Endothelial cell of umbilical vein (primary cell): ENCODE measurements at regions not wholly inside any gene's neighbourhood (a gene's known extent, or its start where the extent isn't known, plus 50 kb on each side); places are given as distances from the start of the nearest gene placed in this dataset.

Source experiments
- BruUV-seq: library from RNA; stranded (reverse); fragments of 400-500 nt; replicated peaks from 2 replicates; lab custom pipeline; 2021; lab: Mats Ljungman, UMichigan
- CTCF ChIA-PET: fragments of 300-600, 350-600 bp; sonication (Branson Sonifier 250); formaldehyde crosslinking; loops from one replicate; lab custom pipeline; 2021; ENCODE audit warnings: antibody characterized with exemption, inconsistent platforms; lab: Charles Lee
- POLR2A ChIA-PET: fragments of 300-600, 350-600 bp; sonication (Branson Sonifier 250); formaldehyde crosslinking; loops from one replicate; lab custom pipeline; 2021; ENCODE audit warnings: antibody characterized with exemption, inconsistent platforms; lab: Charles Lee
- DNase-seq: peaks from one replicate; pipeline ENCODE4 v3.0.0-alpha.2; 2011; ENCODE audit warnings: low read depth, low spot score
- FAIRE-seq: peaks from 2 replicates; lab custom pipeline; 2011; peaks lifted over from hg19 to GRCh38; lab: Jason Lieb, UNC
- H2AFZ ChIP-seq: 2 replicates; pipeline ENCODE4 v1.6.0; 2012; ENCODE audit warnings: low read depth, low read length, control low read depth, inconsistent platforms
- H3K27ac ChIP-seq: 2 replicates; pipeline ENCODE4 v1.5.1; 2011; ENCODE audit warnings: low read depth, mild to moderate bottlenecking, control low read depth, low read length, moderate library complexity; ENCODE audit not compliant: insufficient read depth
- H3K27me3 ChIP-seq, 2 experiments: 2 replicates each; pipeline versions ENCODE4 v1.6.0 to v1.6.1; 2011; ENCODE audit warnings: low read length in 2 of 2, mixed read lengths in 1 of 2; ENCODE audit not compliant: control insufficient read depth in 2 of 2, insufficient read depth in 2 of 2
- H3K36me3 ChIP-seq, 2 experiments: 2 replicates in 1 of 2; 3 replicates in 1 of 2; pipeline ENCODE4 v1.5.1; 2011; ENCODE audit warnings: low read length in 2 of 2, mild to moderate bottlenecking in 1 of 2, moderate library complexity in 1 of 2; ENCODE audit not compliant: control insufficient read depth in 2 of 2, insufficient read depth in 2 of 2; ENCODE audit errors: extremely low read depth in 1 of 2
- H3K4me1 ChIP-seq: 3 replicates; pipeline ENCODE4 v1.5.1; 2011; ENCODE audit warnings: mild to moderate bottlenecking, low read length; ENCODE audit not compliant: control insufficient read depth, insufficient read depth; ENCODE audit errors: extremely low read depth
- H3K4me2 ChIP-seq: 2 replicates; pipeline ENCODE4 v1.6.1; 2011; ENCODE audit warnings: low read length, control low read depth, mixed read lengths; ENCODE audit not compliant: insufficient read depth
- H3K4me3 ChIP-seq, 3 experiments: fragments of 200-600 bp in 1 of 3; sonication (generic), shearing (Covaris generic) in 1 of 3; replicated peaks in 1 of 3; 2 replicates each; pipeline ENCODE4 v1.5.1; 2011 to 2016; ENCODE audit warnings: control low read depth in 3 of 3, low read length in 3 of 3, mild to moderate bottlenecking in 2 of 3, inconsistent platforms in 1 of 3, low read depth in 1 of 3, moderate library complexity in 1 of 3; ENCODE audit not compliant: insufficient read depth in 1 of 3
- H3K79me2 ChIP-seq: 2 replicates; pipeline ENCODE4 v1.6.0; 2012; ENCODE audit warnings: low read length, inconsistent platforms; ENCODE audit not compliant: control insufficient read depth, insufficient read depth
- H3K9ac ChIP-seq: replicated peaks from 2 replicates; pipeline ENCODE3; 2011; ENCODE audit warnings: low read length, control low read depth; ENCODE audit not compliant: insufficient read depth; ENCODE audit errors: extremely low read depth
- H3K9me1 ChIP-seq: replicated peaks from 3 replicates; pipeline ENCODE4 v1.6.0; 2011; ENCODE audit warnings: mild to moderate bottlenecking, low read length; ENCODE audit not compliant: control insufficient read depth, insufficient read depth; ENCODE audit errors: extremely low read depth
- H3K9me3 ChIP-seq: replicated peaks from 2 replicates; pipeline ENCODE4 v1.5.1; 2012; ENCODE audit warnings: low read length, inconsistent platforms; ENCODE audit not compliant: control insufficient read depth, insufficient read depth
- H4K20me1 ChIP-seq: replicated peaks from 2 replicates; pipeline ENCODE3; 2011; ENCODE audit warnings: mild to moderate bottlenecking, low read length; ENCODE audit not compliant: control insufficient read depth, insufficient read depth; ENCODE audit errors: extremely low read depth
- EZH2 ChIP-seq: IDR thresholded peaks from 2 replicates; pipeline ENCODE4 v1.6.1; 2012; ENCODE audit warnings: borderline replicate concordance, low read depth, mild to moderate bottlenecking, moderate library complexity, low read length, inconsistent platforms; ENCODE audit not compliant: severe bottlenecking
- FOS ChIP-seq: IDR thresholded peaks from 2 replicates; pipeline ENCODE4 v1.6.1; 2011; ENCODE audit warnings: mild to moderate bottlenecking, low read length, moderate library complexity, borderline replicate concordance; ENCODE audit not compliant: insufficient read depth
- GATA2 ChIP-seq: IDR thresholded peaks from 2 replicates; pipeline ENCODE4 v1.7.0; 2011; ENCODE audit warnings: low read depth, mild to moderate bottlenecking, moderate library complexity, mixed read lengths, low read length; ENCODE audit not compliant: insufficient read length, insufficient read depth
- JUN ChIP-seq: IDR thresholded peaks from 2 replicates; pipeline ENCODE4 v1.6.1; 2011; ENCODE audit warnings: borderline replicate concordance, low read depth; ENCODE audit not compliant: insufficient read length, insufficient read depth
- MYC ChIP-seq: IDR thresholded peaks from one replicate; pipeline ENCODE4 v1.6.1; 2011; ENCODE audit warnings: mild to moderate bottlenecking, low read depth, low read length
- POLR2A ChIP-seq: IDR thresholded peaks from 2 replicates; pipeline ENCODE4 v1.6.1; 2012; ENCODE audit warnings: low read depth, mild to moderate bottlenecking, control low read depth, low read length
- POLR2AphosphoS5 ChIP-seq: IDR thresholded peaks from 2 replicates; pipeline ENCODE4 v1.6.1; 2012; ENCODE audit warnings: low read depth, mild to moderate bottlenecking, control low read depth, low read length, moderate library complexity; ENCODE audit not compliant: insufficient read depth
- dilution Hi-C: fragments of 300-500 bp; cut with MboI; formaldehyde crosslinking; loops from one replicate; pipeline ENCODE4 v1.15.0; 2019; ENCODE audit warnings: low sequenced_read_pairs; ENCODE audit not compliant: extremely low pct_ligation_motif_present
- intact Hi-C: fragments of 100-400 bp; cut with micrococcal nuclease; formaldehyde crosslinking; loops from one replicate; pipeline ENCODE4 v1.10.0; 2022
- TF ChIP-seq, protein P1 (sequence below), 2 donors: IDR thresholded peaks; 1 replicate in 1 of 2; 2 replicates in 1 of 2; pipeline ENCODE4 v1.5.1; 2011; ENCODE audit warnings: low read length in 2 of 2, mild to moderate bottlenecking in 2 of 2, moderate library complexity in 2 of 2, control low read depth in 1 of 2, inconsistent platforms in 1 of 2, low read depth in 1 of 2; ENCODE audit not compliant: insufficient read depth in 1 of 2; ENCODE audit errors: extremely low read depth in 1 of 2
- TF ChIP-seq, protein P2 (sequence below): IDR thresholded peaks from 2 replicates; pipeline ENCODE4 v1.6.1; 2011; ENCODE audit not compliant: insufficient read depth, insufficient read length

GRCh38 chr7:41487229-41487940 is 215.5 kb downstream of the INHBA start:
- H3K4me2 ChIP-seq: no peak overlapping the region
- H3K9me3 ChIP-seq: no peaks in the 10 kb centered on the region
- POLR2A ChIA-PET: no interaction called here
- CTCF ChIA-PET: interaction anchor here (0.5 to 1.5 kb wide), 2 partner anchors 210 to 213 kb away, joined by 3 read pairs; no protein-coding TSS in a partner anchor
- no peak overlapping the region for H2AFZ ChIP-seq
- no peak overlapping the region for H3K9ac ChIP-seq
- no peaks in the 10 kb centered on the region for H3K27me3 ChIP-seq
- H4K20me1 ChIP-seq: no peaks in the 10 kb centered on the region
- DNase-seq (no peak), FAIRE-seq (no peak)
- H3K9me1 ChIP-seq: no peaks in the 10 kb centered on the region
- TF ChIP-seq POLR2AphosphoS5: no peak
- TF ChIP-seq, protein P1, sequence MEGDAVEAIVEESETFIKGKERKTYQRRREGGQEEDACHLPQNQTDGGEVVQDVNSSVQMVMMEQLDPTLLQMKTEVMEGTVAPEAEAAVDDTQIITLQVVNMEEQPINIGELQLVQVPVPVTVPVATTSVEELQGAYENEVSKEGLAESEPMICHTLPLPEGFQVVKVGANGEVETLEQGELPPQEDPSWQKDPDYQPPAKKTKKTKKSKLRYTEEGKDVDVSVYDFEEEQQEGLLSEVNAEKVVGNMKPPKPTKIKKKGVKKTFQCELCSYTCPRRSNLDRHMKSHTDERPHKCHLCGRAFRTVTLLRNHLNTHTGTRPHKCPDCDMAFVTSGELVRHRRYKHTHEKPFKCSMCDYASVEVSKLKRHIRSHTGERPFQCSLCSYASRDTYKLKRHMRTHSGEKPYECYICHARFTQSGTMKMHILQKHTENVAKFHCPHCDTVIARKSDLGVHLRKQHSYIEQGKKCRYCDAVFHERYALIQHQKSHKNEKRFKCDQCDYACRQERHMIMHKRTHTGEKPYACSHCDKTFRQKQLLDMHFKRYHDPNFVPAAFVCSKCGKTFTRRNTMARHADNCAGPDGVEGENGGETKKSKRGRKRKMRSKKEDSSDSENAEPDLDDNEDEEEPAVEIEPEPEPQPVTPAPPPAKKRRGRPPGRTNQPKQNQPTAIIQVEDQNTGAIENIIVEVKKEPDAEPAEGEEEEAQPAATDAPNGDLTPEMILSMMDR (IDR thresholded peaks at IDR 0.05; ENCODE audit: extremely low read depth in 1 of 2, insufficient read depth in 1 of 2, low read depth in 1 of 2, low read length in 2 of 2): no peak
- TF ChIP-seq GATA2: no peak
- no peak for TF ChIP-seq POLR2A
- TF ChIP-seq, protein P2, sequence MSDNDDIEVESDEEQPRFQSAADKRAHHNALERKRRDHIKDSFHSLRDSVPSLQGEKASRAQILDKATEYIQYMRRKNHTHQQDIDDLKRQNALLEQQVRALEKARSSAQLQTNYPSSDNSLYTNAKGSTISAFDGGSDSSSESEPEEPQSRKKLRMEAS: no peak
- no peak for TF ChIP-seq JUN
- no peak for TF ChIP-seq MYC
- TF ChIP-seq EZH2: no peak
- TF ChIP-seq FOS: no peak
- no peak overlapping the region for H3K27ac ChIP-seq
- intact Hi-C loops (no loop called here), dilution Hi-C loops (no loop called here)
- no TSS peak for BruUV-seq
- H3K79me2 ChIP-seq: no peaks in the 10 kb centered on the region
- no peaks in the 10 kb centered on the region for H3K36me3 ChIP-seq
- no peak overlapping the region for H3K4me3 ChIP-seq
- no peaks in the 10 kb centered on the region for H3K4me1 ChIP-seq
